Astrocyte (in vitro differentiated cells and primary cell): ENCODE measurements at regions not wholly inside any gene's neighbourhood (a gene's known extent, or its start where the extent isn't known, plus 50 kb on each side); places are given as distances from the start of the nearest gene placed in this dataset.

ENCODE experiments used
- DNase-seq: peaks from one replicate; pipeline ENCODE4 v3.0.0-alpha.2; 2010; ENCODE audit warnings: low read depth
- FAIRE-seq: peaks from 2 replicates; lab custom pipeline; 2011; peaks lifted over from hg19 to GRCh38; lab: Jason Lieb, UNC
- H2AFZ ChIP-seq: 2 replicates; pipeline ENCODE4 v1.6.0; 2012; ENCODE audit warnings: low read depth, low read length, inconsistent platforms
- H3K27ac ChIP-seq: 2 replicates; pipeline ENCODE4 v1.5.1; 2011; ENCODE audit warnings: low read depth, low read length, inconsistent platforms
- H3K27me3 ChIP-seq: 2 replicates; pipeline ENCODE4 v1.6.0; 2011; ENCODE audit warnings: low read length, inconsistent platforms; ENCODE audit not compliant: insufficient read depth
- H3K36me3 ChIP-seq: 2 replicates; pipeline ENCODE4 v1.5.1; 2011; ENCODE audit warnings: low read length, inconsistent platforms; ENCODE audit not compliant: insufficient read depth
- H3K4me1 ChIP-seq: 2 replicates; pipeline ENCODE4 v1.5.1; 2011; ENCODE audit warnings: low read length, inconsistent platforms; ENCODE audit not compliant: insufficient read depth
- H3K4me2 ChIP-seq: 2 replicates; pipeline ENCODE4 v1.6.0; 2012; ENCODE audit warnings: low read length, inconsistent platforms
- H3K4me3 ChIP-seq: 2 replicates; pipeline ENCODE4 v1.5.1; 2011; ENCODE audit warnings: low read depth, mild to moderate bottlenecking, low read length, inconsistent platforms; ENCODE audit not compliant: insufficient read depth
- H3K79me2 ChIP-seq: 2 replicates; pipeline ENCODE4 v1.6.0; 2012; ENCODE audit warnings: mild to moderate bottlenecking, low read length, inconsistent platforms; ENCODE audit not compliant: insufficient read depth
- H3K9ac ChIP-seq: 2 replicates; pipeline ENCODE4 v1.6.0; 2012; ENCODE audit warnings: mild to moderate bottlenecking, low read length, inconsistent platforms
- H3K9me3 ChIP-seq: 2 replicates; pipeline ENCODE4 v1.5.1; 2012; ENCODE audit warnings: low read depth, mild to moderate bottlenecking, low read length, inconsistent platforms; ENCODE audit not compliant: insufficient read depth
- H4K20me1 ChIP-seq: 2 replicates; pipeline ENCODE4 v1.6.0; 2012; ENCODE audit warnings: low read length, inconsistent platforms; ENCODE audit not compliant: insufficient read depth
- H3K27ac Mint-ChIP-seq: one replicate; pipeline ENCODE4 v1.8.0; 2021; ENCODE audit warnings: mild to moderate bottlenecking, mixed read lengths; ENCODE audit not compliant: unreplicated experiment
- H3K27me3 Mint-ChIP-seq: one replicate; pipeline ENCODE4 v1.8.0; 2021; ENCODE audit warnings: low read depth, mixed read lengths; ENCODE audit not compliant: unreplicated experiment
- H3K36me3 Mint-ChIP-seq: one replicate; pipeline ENCODE4 v1.8.0; 2021; ENCODE audit warnings: low read depth, mixed read lengths; ENCODE audit not compliant: unreplicated experiment
- H3K4me1 Mint-ChIP-seq: one replicate; pipeline ENCODE4 v1.8.0; 2021; ENCODE audit warnings: low read depth, mixed read lengths; ENCODE audit not compliant: unreplicated experiment
- H3K4me3 Mint-ChIP-seq: one replicate; pipeline ENCODE4 v1.8.0; 2021; ENCODE audit warnings: mild to moderate bottlenecking, moderate library complexity, mixed read lengths; ENCODE audit not compliant: unreplicated experiment
- H3K9me3 Mint-ChIP-seq: one replicate; pipeline ENCODE4 v1.8.0; 2021; ENCODE audit warnings: mild to moderate bottlenecking, mixed read lengths; ENCODE audit not compliant: unreplicated experiment
- EZH2 ChIP-seq: IDR thresholded peaks from 2 replicates; pipeline ENCODE4 v1.6.1; 2012; ENCODE audit warnings: mild to moderate bottlenecking, low read length, inconsistent platforms; ENCODE audit not compliant: insufficient read depth
- TF ChIP-seq, protein P1 (sequence below): IDR thresholded peaks from 2 replicates; pipeline ENCODE4 v1.5.1; 2011; ENCODE audit warnings: low read depth, mild to moderate bottlenecking, inconsistent platforms, low read length, moderate library complexity; ENCODE audit not compliant: insufficient read depth

DNA sequence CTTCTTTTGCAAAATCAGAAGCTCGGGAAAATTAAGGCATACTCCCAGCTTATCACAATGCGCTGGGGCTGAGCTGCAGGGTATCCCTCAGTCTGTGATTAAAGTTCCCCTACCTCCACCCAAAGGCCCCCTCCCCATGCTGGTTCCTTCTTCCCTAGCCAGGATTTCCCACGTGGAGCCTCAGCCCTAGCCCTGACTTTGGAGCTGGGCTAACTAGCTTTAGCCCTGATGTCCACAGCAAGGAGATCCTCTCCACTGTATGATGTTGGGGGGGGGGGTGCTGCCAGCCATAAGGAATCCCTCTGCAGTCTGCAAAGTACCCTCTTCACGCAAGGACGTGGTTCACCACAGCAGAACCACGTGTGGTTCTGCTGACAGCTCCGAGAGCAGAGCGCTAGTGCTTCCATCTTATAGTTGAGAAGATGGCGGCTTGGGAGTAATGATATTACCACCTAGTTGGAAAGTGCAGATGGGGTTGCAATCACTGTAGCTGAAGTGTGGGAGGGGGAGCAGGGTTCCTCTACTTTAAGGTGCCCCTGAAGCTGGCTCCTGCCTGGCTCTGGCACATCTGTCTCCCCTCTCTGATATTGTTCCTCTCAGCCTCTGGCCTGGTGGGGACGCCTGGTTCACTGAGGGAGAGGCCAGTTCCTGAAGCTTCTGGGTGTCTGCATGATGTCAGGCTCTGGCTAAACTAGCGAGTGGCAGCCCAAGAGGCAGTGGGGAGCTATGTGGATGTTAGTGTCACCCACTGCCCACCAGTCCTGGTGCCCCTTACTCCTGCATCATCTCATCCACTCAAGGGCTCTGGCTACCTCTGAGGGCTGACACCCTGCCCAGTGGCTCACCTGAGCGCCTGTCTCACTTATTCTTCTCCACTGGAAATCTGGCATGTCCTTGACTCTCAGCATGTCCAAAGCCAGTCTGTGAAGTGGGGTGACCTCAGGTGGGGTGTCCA, 270.7 kb downstream of the RPS24 start:
- no peak for TF ChIP-seq EZH2
- TF ChIP-seq, protein P1, sequence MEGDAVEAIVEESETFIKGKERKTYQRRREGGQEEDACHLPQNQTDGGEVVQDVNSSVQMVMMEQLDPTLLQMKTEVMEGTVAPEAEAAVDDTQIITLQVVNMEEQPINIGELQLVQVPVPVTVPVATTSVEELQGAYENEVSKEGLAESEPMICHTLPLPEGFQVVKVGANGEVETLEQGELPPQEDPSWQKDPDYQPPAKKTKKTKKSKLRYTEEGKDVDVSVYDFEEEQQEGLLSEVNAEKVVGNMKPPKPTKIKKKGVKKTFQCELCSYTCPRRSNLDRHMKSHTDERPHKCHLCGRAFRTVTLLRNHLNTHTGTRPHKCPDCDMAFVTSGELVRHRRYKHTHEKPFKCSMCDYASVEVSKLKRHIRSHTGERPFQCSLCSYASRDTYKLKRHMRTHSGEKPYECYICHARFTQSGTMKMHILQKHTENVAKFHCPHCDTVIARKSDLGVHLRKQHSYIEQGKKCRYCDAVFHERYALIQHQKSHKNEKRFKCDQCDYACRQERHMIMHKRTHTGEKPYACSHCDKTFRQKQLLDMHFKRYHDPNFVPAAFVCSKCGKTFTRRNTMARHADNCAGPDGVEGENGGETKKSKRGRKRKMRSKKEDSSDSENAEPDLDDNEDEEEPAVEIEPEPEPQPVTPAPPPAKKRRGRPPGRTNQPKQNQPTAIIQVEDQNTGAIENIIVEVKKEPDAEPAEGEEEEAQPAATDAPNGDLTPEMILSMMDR, result no peak
- Histone ChIP-seq H2AFZ (no peak overlapping the region), H3K4me3 (no peak overlapping the region), H3K79me2 (no peaks in the 10 kb centered on the region), H4K20me1 (no peaks in the 10 kb centered on the region), H3K4me2 (no peak overlapping the region), H3K9ac (no peak overlapping the region), H3K4me1 (peaks cover 10% of the 10 kb centered on the region), H3K36me3 (no peaks in the 10 kb centered on the region), H3K27me3 (peaks cover 12% of the 10 kb centered on the region), H3K9me3 (no peaks in the 10 kb centered on the region), H3K27ac (no peak overlapping the region)
- Mint-ChIP-seq H3K9me3 (peaks cover 1% of the 10 kb centered on the region), H3K4me1 (peaks cover 10% of the 10 kb centered on the region), H3K4me3 (no peak overlapping the region), H3K36me3 (peaks cover 5% of the 10 kb centered on the region), H3K27me3 (peaks cover 30% of the 10 kb centered on the region), H3K27ac (no peak overlapping the region)
- FAIRE-seq (no peak), DNase-seq (no peak)

DNA sequence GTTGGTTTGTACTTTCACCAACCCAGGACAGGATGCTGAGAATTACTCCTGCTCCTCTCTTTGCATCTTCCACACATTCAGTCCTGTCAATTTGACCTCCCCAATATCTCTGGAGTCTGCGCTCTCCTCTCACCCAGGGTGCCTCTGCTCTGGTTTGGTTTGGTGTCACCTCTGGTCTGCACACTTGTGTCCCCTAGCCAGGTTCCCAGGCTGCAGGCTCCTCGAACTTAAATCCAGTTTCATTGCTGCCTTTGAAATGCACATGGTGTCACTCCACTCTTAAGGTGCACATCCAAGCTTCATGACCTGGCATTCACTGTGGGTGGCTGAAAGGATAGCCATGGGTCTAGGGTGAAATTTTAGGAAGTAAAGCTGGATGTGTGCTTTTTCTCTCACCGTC, 271.6 kb downstream of the RPS24 start:
- Histone ChIP-seq H3K36me3 (no peaks in the 10 kb centered on the region), H3K4me1 (peaks cover 10% of the 10 kb centered on the region), H3K9me3 (no peaks in the 10 kb centered on the region), H2AFZ (no peak overlapping the region), H3K79me2 (no peaks in the 10 kb centered on the region), H4K20me1 (no peaks in the 10 kb centered on the region), H3K27me3 (peaks cover 12% of the 10 kb centered on the region), H3K27ac (no peak overlapping the region), H3K4me2 (no peak overlapping the region), H3K9ac (no peak overlapping the region), H3K4me3 (no peak overlapping the region)
- DNase-seq (no peak), FAIRE-seq (no peak)
- Mint-ChIP-seq H3K4me3 (no peak overlapping the region), H3K4me1 (peaks cover 10% of the 10 kb centered on the region), H3K27me3 (peaks cover 30% of the 10 kb centered on the region), H3K27ac (no peak overlapping the region), H3K36me3 (peaks cover 1% of the 10 kb centered on the region), H3K9me3 (peaks cover 1% of the 10 kb centered on the region)
- no peak for TF ChIP-seq EZH2
- TF ChIP-seq, protein P1, result no peak

DNA sequence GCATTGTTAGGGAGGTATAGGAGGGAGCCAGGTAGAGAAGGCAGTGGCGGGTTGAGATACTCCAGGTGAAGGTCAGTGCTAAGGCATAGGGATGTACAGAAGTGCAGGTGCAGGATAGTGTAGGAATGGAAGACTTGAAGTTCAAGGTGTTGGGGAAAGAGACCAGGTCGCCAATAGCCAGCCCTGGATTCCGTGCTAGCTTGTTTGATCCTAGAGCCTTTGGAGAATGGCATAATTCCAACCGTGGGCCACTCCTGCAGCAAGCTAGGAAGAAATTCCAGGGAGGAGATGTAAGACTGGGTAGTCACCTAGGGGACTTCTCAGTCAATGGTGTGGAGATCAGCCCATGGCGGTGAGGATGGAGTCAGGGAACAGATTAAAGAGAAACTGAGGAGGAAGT, 272.7 kb downstream of the RPS24 start:
- H3K9me3 Mint-ChIP-seq, result peaks cover 1% of the 10 kb centered on the region
- TF ChIP-seq EZH2, result no peak
- TF ChIP-seq, protein P1, result no peak
- peaks cover 10% of the 10 kb centered on the region for H3K4me1 ChIP-seq
- no peaks in the 10 kb centered on the region for H3K9me3 ChIP-seq
- peaks cover 1% of the 10 kb centered on the region for H3K36me3 Mint-ChIP-seq
- no peaks in the 10 kb centered on the region for H3K36me3 ChIP-seq
- H3K27me3 Mint-ChIP-seq, result peaks cover 30% of the 10 kb centered on the region
- no peak overlapping the region for H3K4me3 ChIP-seq
- no peaks in the 10 kb centered on the region for H4K20me1 ChIP-seq
- FAIRE-seq (no peak), DNase-seq (no peak)
- peaks cover 10% of the 10 kb centered on the region for H3K4me1 Mint-ChIP-seq
- H3K9ac ChIP-seq, result no peak overlapping the region
- no peak overlapping the region for H3K27ac Mint-ChIP-seq
- H3K79me2 ChIP-seq, result no peaks in the 10 kb centered on the region
- H3K4me3 Mint-ChIP-seq, result no peak overlapping the region
- no peak overlapping the region for H3K27ac ChIP-seq
- H3K4me2 ChIP-seq, result no peak overlapping the region
- H2AFZ ChIP-seq, result no peak overlapping the region
- peaks cover 12% of the 10 kb centered on the region for H3K27me3 ChIP-seq
